Kidney (tissue), 13 donors: ENCODE measurements at regions not wholly inside any gene's neighbourhood (a gene's known extent, or its start where the extent isn't known, plus 50 kb on each side); places are given as distances from the start of the nearest gene placed in this dataset.

Experiments
- DNase-seq, 5 donors: peaks; one replicate each; pipeline ENCODE4 v3.0.0-alpha.2; 2013 to 2020
- FAIRE-seq: peaks from 2 replicates; lab custom pipeline; 2012; peaks lifted over from hg19 to GRCh38; lab: Jason Lieb, UNC
- H3K27ac ChIP-seq, 2 donors: one replicate each; pipeline ENCODE4 v1.7.0; 2013; ENCODE audit warnings: low read depth in 2 of 2, low read length in 2 of 2, inconsistent platforms in 1 of 2
- H3K27me3 ChIP-seq: one replicate; pipeline ENCODE4 v1.7.1; 2013; ENCODE audit warnings: low read length, inconsistent platforms; ENCODE audit not compliant: control insufficient read depth, insufficient read depth
- H3K36me3 ChIP-seq, 3 donors: one replicate each; pipeline versions ENCODE4 v1.7.0 to v1.7.1; 2013; ENCODE audit warnings: low read length in 3 of 3, control low read depth in 1 of 3, inconsistent platforms in 1 of 3; ENCODE audit not compliant: insufficient read depth in 3 of 3, control insufficient read depth in 2 of 3
- H3K4me1 ChIP-seq, 3 donors: one replicate each; pipeline versions ENCODE4 v1.7.0 to v1.7.1; 2013; ENCODE audit warnings: low read length in 3 of 3, inconsistent platforms in 1 of 3, low read depth in 1 of 3; ENCODE audit not compliant: control insufficient read depth in 2 of 3, insufficient read depth in 2 of 3
- H3K4me3 ChIP-seq, 3 donors: one replicate each; pipeline versions ENCODE4 v1.7.0 to v1.8.1; 2013; ENCODE audit warnings: low read length in 3 of 3, control low read depth in 1 of 3, inconsistent platforms in 1 of 3
- H3K9ac ChIP-seq, 3 donors: one replicate each; pipeline versions ENCODE4 v1.7.0 to v1.7.1; 2013; ENCODE audit warnings: low read length in 3 of 3, control low read depth in 1 of 3, inconsistent platforms in 1 of 3
- H3K9me3 ChIP-seq, 3 donors: one replicate each; pipeline versions ENCODE4 v1.7.0 to v1.7.1; 2013; ENCODE audit warnings: low read length in 3 of 3, control low read depth in 1 of 3, inconsistent platforms in 1 of 3; ENCODE audit not compliant: control insufficient read depth in 2 of 3, insufficient read depth in 1 of 3
- intact Hi-C: fragments of 100-400 bp; cut with DNase I; formaldehyde crosslinking; loops from one replicate; pipeline ENCODE4 v1.11.1; 2022
- TF ChIP-seq, protein P1 (sequence below): IDR thresholded peaks from 3 replicates; pipeline ENCODE4 v1.5.1; 2012; ENCODE audit warnings: mild to moderate bottlenecking, moderate library complexity, borderline replicate concordance; ENCODE audit not compliant: insufficient read depth; ENCODE audit errors: extremely low read depth
- donor health status: control.
- donor health status: control.
- donor health status: control.
- donor health status: control.
- donor health status: control.
- donor health status: DM: yes; HTN: yes; CAD: no.
- donor health status: Normal renal cell carcinoma (clear cell type).

GRCh38 chr11:69953356-69953755, 124.8 kb upstream of the ANO1 start:
- Histone ChIP-seq H3K36me3 (no peaks in the 10 kb centered on the region), H3K27me3 (no peaks in the 10 kb centered on the region), H3K9me3 (no peaks in the 10 kb centered on the region), H3K27ac (no peak overlapping the region), H3K4me3 (no peak overlapping the region), H3K4me1 (no peaks in the 10 kb centered on the region), H3K9ac (no peak overlapping the region)
- TF ChIP-seq, protein P1, sequence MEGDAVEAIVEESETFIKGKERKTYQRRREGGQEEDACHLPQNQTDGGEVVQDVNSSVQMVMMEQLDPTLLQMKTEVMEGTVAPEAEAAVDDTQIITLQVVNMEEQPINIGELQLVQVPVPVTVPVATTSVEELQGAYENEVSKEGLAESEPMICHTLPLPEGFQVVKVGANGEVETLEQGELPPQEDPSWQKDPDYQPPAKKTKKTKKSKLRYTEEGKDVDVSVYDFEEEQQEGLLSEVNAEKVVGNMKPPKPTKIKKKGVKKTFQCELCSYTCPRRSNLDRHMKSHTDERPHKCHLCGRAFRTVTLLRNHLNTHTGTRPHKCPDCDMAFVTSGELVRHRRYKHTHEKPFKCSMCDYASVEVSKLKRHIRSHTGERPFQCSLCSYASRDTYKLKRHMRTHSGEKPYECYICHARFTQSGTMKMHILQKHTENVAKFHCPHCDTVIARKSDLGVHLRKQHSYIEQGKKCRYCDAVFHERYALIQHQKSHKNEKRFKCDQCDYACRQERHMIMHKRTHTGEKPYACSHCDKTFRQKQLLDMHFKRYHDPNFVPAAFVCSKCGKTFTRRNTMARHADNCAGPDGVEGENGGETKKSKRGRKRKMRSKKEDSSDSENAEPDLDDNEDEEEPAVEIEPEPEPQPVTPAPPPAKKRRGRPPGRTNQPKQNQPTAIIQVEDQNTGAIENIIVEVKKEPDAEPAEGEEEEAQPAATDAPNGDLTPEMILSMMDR: no peak
- peak in 1 of 5 donors; percentile 29 for DNase-seq
- intact Hi-C loops: no loop called here
- no peak for FAIRE-seq

DNA sequence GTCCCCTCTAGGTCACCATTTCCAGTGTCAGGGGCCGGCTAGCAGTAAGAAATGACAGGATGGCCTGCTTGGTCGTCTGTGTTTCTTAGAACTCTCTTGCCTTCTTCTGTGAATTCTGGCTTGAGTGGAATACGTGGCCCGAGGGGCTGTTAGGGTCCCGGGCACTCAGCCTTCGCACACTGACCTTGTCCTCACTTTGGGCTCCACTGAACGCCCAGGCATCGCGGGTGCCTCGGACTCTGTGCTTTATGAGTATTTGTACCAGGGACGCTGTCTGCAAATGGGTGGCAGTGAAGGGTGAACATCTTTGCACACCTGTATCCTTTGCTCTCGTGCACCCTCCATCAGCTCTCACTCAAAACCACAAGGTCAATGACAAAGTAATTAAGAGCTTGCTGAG, 123.4 kb upstream of the ANO1 start:
- Histone ChIP-seq H3K27me3 (no peaks in the 10 kb centered on the region), H3K9me3 (peaks cover 0 to 3% (median 0%) of the 10 kb centered on the region in 3 donors), H3K4me3 (no peak overlapping the region), H3K9ac (no peak overlapping the region), H3K27ac (no peak overlapping the region), H3K36me3 (no peaks in the 10 kb centered on the region), H3K4me1 (no peaks in the 10 kb centered on the region)
- DNase-seq (peak in 2 of 5 donors; percentile 23 to 29), FAIRE-seq (no peak)
- intact Hi-C loops: no loop called here
- TF ChIP-seq, protein P1: no peak

DNA sequence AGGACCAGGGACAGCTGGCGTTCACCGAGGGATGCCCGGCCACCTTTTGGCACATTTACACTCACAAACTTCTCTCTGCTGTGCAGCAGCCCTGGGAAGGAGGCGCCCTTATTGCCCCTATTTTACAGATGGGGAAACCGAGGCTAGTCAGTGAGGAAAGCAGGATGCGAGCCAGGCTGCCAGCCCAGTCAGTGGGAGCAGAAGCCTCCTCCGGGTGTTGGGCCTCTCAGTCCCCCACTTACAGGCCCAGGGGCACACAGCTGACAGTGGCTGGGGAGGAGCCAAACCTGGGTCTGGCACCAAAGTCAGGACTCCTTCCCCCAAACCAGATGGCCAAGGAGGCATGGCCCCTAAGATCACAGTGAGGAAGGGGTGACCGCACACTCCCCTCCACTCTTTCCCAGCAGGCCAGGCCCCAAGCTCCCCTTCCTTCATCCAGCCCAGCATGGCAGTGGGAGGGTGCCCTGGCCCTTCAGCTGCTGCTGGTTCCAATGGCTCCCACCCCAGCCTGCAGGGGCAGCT, 121.4 kb upstream of the ANO1 start:
- no peak for FAIRE-seq
- H3K27me3 ChIP-seq: no peaks in the 10 kb centered on the region
- no peak overlapping the region for H3K9ac ChIP-seq
- no peak overlapping the region for H3K27ac ChIP-seq
- H3K36me3 ChIP-seq: no peaks in the 10 kb centered on the region
- DNase-seq: peak in 2 of 5 donors; percentile 28 to 53
- no peaks in the 10 kb centered on the region for H3K4me1 ChIP-seq
- intact Hi-C loops: no loop called here
- H3K4me3 ChIP-seq: no peak overlapping the region
- TF ChIP-seq, protein P1: no peak
- peaks cover 0 to 3% (median 0%) of the 10 kb centered on the region in 3 donors for H3K9me3 ChIP-seq

- Histone ChIP-seq H3K27me3 (no peaks in the 10 kb centered on the region), H3K9me3 (peaks cover 0 to 3% (median 0%) of the 10 kb centered on the region in 3 donors), H3K4me1 (no peaks in the 10 kb centered on the region), H3K27ac (no peak overlapping the region), H3K36me3 (no peaks in the 10 kb centered on the region), H3K4me3 (no peak overlapping the region), H3K9ac (no peak overlapping the region)
- FAIRE-seq (no peak), DNase-seq (peak in 2 of 5 donors; percentile 12 to 45)
- TF ChIP-seq, protein P1: no peak
- intact Hi-C loops: no loop called here
Measured at GRCh38 chr11:69957849-69958248, 120.3 kb upstream of the ANO1 start.
